NT2/D1 (cell line): ENCODE measurements at regions not wholly inside any gene's neighbourhood (a gene's known extent, or its start where the extent isn't known, plus 50 kb on each side); places are given as distances from the start of the nearest gene placed in this dataset.

Experiments
- YY1 ChIP-seq: IDR thresholded peaks from 2 replicates; pipeline ENCODE4 v1.6.1; 2011; ENCODE audit not compliant: insufficient read length, insufficient read depth
- ZNF274 ChIP-seq: IDR thresholded peaks from 2 replicates; pipeline ENCODE4 v1.6.1; 2011; ENCODE audit warnings: mild to moderate bottlenecking, low read depth, low read length

DNA sequence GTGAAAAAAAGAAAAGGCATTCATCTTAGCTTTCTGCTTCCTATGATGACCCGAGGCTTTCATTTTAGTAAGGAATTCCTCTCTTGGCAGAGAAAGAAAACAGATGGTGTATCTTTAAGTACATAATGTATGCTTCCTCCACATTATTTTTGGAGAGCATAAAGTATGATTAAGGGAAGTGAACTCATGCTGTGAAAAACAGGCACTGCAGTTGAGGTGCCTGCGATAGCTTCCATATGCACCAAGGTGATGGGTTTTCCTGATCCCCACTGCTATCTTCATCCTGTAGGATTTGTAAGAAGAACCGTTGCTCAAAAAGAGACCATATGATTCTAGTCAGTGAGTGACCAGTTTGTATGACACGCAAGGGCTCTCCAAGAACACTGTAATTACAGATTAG, 411.5 kb upstream of the MCTP2 start:
- TF ChIP-seq ZNF274 (no peak), YY1 (no peak)
